Keratinocyte (primary cell): ENCODE measurements at regions not wholly inside any gene's neighbourhood (a gene's known extent, or its start where the extent isn't known, plus 50 kb on each side); places are given as distances from the start of the nearest gene placed in this dataset.

Experiments used
- DNase-seq: peaks from one replicate; pipeline ENCODE4 v3.0.0-alpha.2; 2011; ENCODE audit warnings: low read depth, missing footprints, low spot score
- FAIRE-seq: peaks from 2 replicates; lab custom pipeline; 2011; peaks lifted over from hg19 to GRCh38; lab: Jason Lieb, UNC
- H2AFZ ChIP-seq: 2 replicates; pipeline ENCODE4 v1.6.0; 2012; ENCODE audit warnings: low read length, control low read depth, inconsistent platforms; ENCODE audit not compliant: control insufficient read depth
- H3K27ac ChIP-seq: 2 replicates; pipeline ENCODE4 v1.5.1; 2011; ENCODE audit warnings: low read length; ENCODE audit not compliant: control insufficient read depth, insufficient read depth
- H3K27me3 ChIP-seq: 3 replicates; pipeline ENCODE4 v1.6.0; 2011; ENCODE audit warnings: low read length; ENCODE audit not compliant: control insufficient read depth, insufficient read depth; ENCODE audit errors: extremely low read depth
- H3K36me3 ChIP-seq, 2 experiments: 2 replicates in 1 of 2; 3 replicates in 1 of 2; pipeline ENCODE4 v1.5.1; 2011; ENCODE audit warnings: low read length in 2 of 2, mild to moderate bottlenecking in 1 of 2; ENCODE audit not compliant: control insufficient read depth in 2 of 2, insufficient read depth in 2 of 2; ENCODE audit errors: extremely low read depth in 1 of 2
- H3K4me1 ChIP-seq: 3 replicates; pipeline ENCODE4 v1.5.1; 2011; ENCODE audit warnings: low read length; ENCODE audit not compliant: control insufficient read depth, insufficient read depth; ENCODE audit errors: extremely low read depth
- H3K4me2 ChIP-seq: 3 replicates; pipeline ENCODE4 v1.6.0; 2011; ENCODE audit warnings: low read depth, low read length; ENCODE audit not compliant: control insufficient read depth, insufficient read depth; ENCODE audit errors: extremely low read depth
- H3K4me3 ChIP-seq, 3 experiments: fragments of 200-600 bp in 1 of 3; sonication (generic) in 1 of 3; 2 replicates in 2 of 3; 3 replicates in 1 of 3; pipeline ENCODE4 v1.5.1; 2011 to 2016; ENCODE audit warnings: low read length in 3 of 3, mild to moderate bottlenecking in 3 of 3, control low read depth in 2 of 3, inconsistent platforms in 1 of 3, low read depth in 1 of 3, mixed read lengths in 1 of 3, mixed run types in 1 of 3, moderate library complexity in 1 of 3; ENCODE audit not compliant: control insufficient read depth in 2 of 3, insufficient read depth in 2 of 3; ENCODE audit errors: extremely low read depth in 1 of 3
- H3K79me2 ChIP-seq: 2 replicates; pipeline ENCODE4 v1.6.0; 2012; ENCODE audit warnings: low read length; ENCODE audit not compliant: control insufficient read depth, insufficient read depth
- H3K9ac ChIP-seq: 3 replicates; pipeline ENCODE4 v1.6.0; 2011; ENCODE audit warnings: low read length; ENCODE audit not compliant: control insufficient read depth, insufficient read depth; ENCODE audit errors: extremely low read depth
- H3K9me1 ChIP-seq: 3 replicates; pipeline ENCODE4 v1.6.0; 2011; ENCODE audit warnings: low read length; ENCODE audit not compliant: control insufficient read depth, insufficient read depth; ENCODE audit errors: extremely low read depth
- H3K9me3 ChIP-seq: 2 replicates; pipeline ENCODE4 v1.5.1; 2012; ENCODE audit warnings: low read depth, low read length; ENCODE audit not compliant: control insufficient read depth
- H4K20me1 ChIP-seq: 3 replicates; pipeline ENCODE4 v1.6.0; 2011; ENCODE audit warnings: low read length; ENCODE audit not compliant: control insufficient read depth, insufficient read depth; ENCODE audit errors: extremely low read depth
- EZH2 ChIP-seq: IDR thresholded peaks from one replicate; pipeline ENCODE4 v1.6.1; 2012; ENCODE audit warnings: inconsistent platforms, mild to moderate bottlenecking, low read length, moderate library complexity
- dilution Hi-C: fragments of 300-500 bp; cut with MboI; formaldehyde crosslinking; loops from one replicate; pipeline ENCODE4 v1.7.0; 2020; ENCODE audit warnings: low sequenced_read_pairs; ENCODE audit not compliant: extremely low pct_ligation_motif_present
- TF ChIP-seq, protein P1 (sequence below), 3 experiments: IDR thresholded peaks in 1 of 3; conservative IDR thresholded peaks in 1 of 3; optimal IDR thresholded peaks in 1 of 3; 2 replicates in 2 of 3; 3 replicates in 1 of 3; pipeline versions ENCODE3 to v1.5.1; 2011; ENCODE audit warnings: low read length in 3 of 3, mild to moderate bottlenecking in 3 of 3, moderate library complexity in 2 of 3, control low read depth in 1 of 3, inconsistent platforms in 1 of 3; ENCODE audit not compliant: insufficient read depth in 2 of 3; ENCODE audit errors: extremely low read depth in 1 of 3

DNA sequence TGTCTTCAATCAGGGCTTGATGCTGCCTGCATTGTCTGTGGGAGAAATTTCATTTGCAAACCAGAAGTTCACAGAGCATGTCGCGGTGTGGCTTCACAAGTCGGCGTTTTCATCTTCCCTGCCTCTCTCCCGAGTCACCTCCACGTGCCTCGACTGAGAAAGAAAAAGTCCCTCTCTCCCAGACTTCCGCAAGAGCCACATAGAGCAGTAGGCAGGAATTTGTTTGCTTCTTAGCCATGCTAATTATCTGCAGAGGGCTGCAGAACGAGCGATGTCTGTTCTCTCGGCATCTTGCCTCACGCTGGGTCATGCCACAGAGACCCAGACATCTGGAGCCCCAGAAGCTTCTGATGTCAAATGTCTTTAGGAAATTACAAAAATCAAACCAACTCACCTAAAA lies 272.2 kb downstream of the TCF7L2 start:
- Histone ChIP-seq H3K4me3 (no peak overlapping the region), H3K9ac (no peak overlapping the region), H3K9me3 (no peaks in the 10 kb centered on the region), H3K27ac (no peak overlapping the region), H3K79me2 (no peaks in the 10 kb centered on the region), H4K20me1 (no peaks in the 10 kb centered on the region), H3K4me2 (no peak overlapping the region), H3K36me3 (no peaks in the 10 kb centered on the region), H3K4me1 (no peaks in the 10 kb centered on the region), H3K27me3 (peaks cover 3% of the 10 kb centered on the region), H3K9me1 (no peaks in the 10 kb centered on the region), H2AFZ (no peak overlapping the region)
- FAIRE-seq (no peak), DNase-seq (no peak)
- TF ChIP-seq EZH2, result no peak
- TF ChIP-seq, protein P1, sequence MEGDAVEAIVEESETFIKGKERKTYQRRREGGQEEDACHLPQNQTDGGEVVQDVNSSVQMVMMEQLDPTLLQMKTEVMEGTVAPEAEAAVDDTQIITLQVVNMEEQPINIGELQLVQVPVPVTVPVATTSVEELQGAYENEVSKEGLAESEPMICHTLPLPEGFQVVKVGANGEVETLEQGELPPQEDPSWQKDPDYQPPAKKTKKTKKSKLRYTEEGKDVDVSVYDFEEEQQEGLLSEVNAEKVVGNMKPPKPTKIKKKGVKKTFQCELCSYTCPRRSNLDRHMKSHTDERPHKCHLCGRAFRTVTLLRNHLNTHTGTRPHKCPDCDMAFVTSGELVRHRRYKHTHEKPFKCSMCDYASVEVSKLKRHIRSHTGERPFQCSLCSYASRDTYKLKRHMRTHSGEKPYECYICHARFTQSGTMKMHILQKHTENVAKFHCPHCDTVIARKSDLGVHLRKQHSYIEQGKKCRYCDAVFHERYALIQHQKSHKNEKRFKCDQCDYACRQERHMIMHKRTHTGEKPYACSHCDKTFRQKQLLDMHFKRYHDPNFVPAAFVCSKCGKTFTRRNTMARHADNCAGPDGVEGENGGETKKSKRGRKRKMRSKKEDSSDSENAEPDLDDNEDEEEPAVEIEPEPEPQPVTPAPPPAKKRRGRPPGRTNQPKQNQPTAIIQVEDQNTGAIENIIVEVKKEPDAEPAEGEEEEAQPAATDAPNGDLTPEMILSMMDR (optimal IDR thresholded peaks at IDR 0.05 in 1 of 3, IDR thresholded peaks at IDR 0.05 in 1 of 3, conservative IDR thresholded peaks at IDR 0.05 in 1 of 3; ENCODE audit: extremely low read depth in 1 of 3, insufficient read depth in 2 of 3, low read length in 3 of 3), result no peak
- dilution Hi-C loops, result no loop called here

DNA sequence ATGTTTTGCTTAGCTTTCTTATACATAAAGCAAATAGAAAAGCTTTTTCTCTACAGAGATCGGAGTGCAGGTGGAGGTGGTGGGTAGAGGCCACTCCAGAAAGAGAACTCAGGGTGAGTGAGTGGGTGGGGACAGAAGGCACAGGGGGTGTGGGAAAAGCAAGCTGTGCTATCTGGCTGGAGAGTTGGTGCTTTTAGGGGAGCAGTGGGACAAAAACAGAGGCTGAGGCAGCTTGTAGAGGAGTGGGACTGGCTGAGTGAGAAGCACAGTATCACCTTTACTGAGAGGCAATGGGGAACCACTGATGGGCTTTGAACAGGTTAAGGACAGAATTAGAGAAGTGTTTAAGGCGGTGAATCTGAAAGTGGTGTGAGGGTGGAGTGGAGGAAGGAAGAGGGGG lies 275.3 kb downstream of the TCF7L2 start:
- Histone ChIP-seq H3K9me1 (no peaks in the 10 kb centered on the region), H3K79me2 (no peaks in the 10 kb centered on the region), H2AFZ (no peak overlapping the region), H3K36me3 (no peaks in the 10 kb centered on the region), H4K20me1 (no peaks in the 10 kb centered on the region), H3K27me3 (peaks cover 3% of the 10 kb centered on the region), H3K4me3 (no peak overlapping the region), H3K4me2 (no peak overlapping the region), H3K27ac (no peak overlapping the region), H3K9ac (no peak overlapping the region), H3K9me3 (no peaks in the 10 kb centered on the region), H3K4me1 (no peaks in the 10 kb centered on the region)
- TF ChIP-seq EZH2, result no peak
- TF ChIP-seq, protein P1 (optimal IDR thresholded peaks at IDR 0.05 in 1 of 3, IDR thresholded peaks at IDR 0.05 in 1 of 3, conservative IDR thresholded peaks at IDR 0.05 in 1 of 3; ENCODE audit: extremely low read depth in 1 of 3, insufficient read depth in 2 of 3, low read length in 3 of 3), result no peak
- dilution Hi-C loops, result no loop called here
- no peak for FAIRE-seq
- no peak for DNase-seq
